Bronchial epithelial cell (primary cell): ENCODE measurements at regions not wholly inside any gene's neighbourhood (a gene's known extent, or its start where the extent isn't known, plus 50 kb on each side); places are given as distances from the start of the nearest gene placed in this dataset.
A peak's percentile ranks its signal among the peaks of the same experiment; 100 is the strongest.

Experiments
- DNase-seq: peaks from one replicate; pipeline ENCODE4 v3.0.0-alpha.2; 2010; ENCODE audit warnings: low read depth
- FAIRE-seq: peaks from 2 replicates; lab custom pipeline; 2011; peaks lifted over from hg19 to GRCh38; lab: Jason Lieb, UNC
- H3K27me3 ChIP-seq: 2 replicates; pipeline ENCODE4 v1.5.1; 2011; ENCODE audit warnings: low read length; ENCODE audit not compliant: control insufficient read depth, insufficient read depth
- H3K36me3 ChIP-seq: 2 replicates; pipeline ENCODE4 v1.5.1; 2011; ENCODE audit warnings: low read length; ENCODE audit not compliant: control insufficient read depth, insufficient read depth
- H3K4me3 ChIP-seq: 2 replicates; pipeline ENCODE4 v1.5.1; 2011; ENCODE audit warnings: mild to moderate bottlenecking, low read depth, low read length, control low read depth
- TF ChIP-seq, protein P1 (sequence below): IDR thresholded peaks from 2 replicates; pipeline ENCODE4 v1.5.1; 2011; ENCODE audit warnings: mild to moderate bottlenecking, moderate library complexity, low read length, control low read depth, inconsistent platforms; ENCODE audit not compliant: insufficient read depth, severe bottlenecking

DNA sequence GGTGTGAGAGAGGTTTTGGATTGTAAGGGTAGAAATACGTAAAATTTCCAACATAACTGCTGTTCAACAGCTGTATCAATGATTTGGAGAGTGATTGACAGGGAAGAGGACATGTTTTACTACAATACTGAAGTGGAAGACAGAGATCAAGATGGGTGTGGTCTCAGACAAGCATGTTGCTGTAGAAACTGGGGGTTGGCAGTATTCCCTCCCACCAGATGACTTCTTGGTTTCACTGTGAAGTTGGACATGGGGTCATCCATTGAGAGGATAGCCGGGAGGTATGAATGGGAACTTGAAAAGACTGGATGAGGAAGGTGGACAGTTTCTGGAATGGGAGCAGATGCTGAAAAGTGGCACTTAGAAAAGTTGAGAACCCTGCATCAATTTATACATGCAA, 95.3 kb upstream of the HDAC9 start:
- FAIRE-seq: peak; percentile 52
- TF ChIP-seq, protein P1, sequence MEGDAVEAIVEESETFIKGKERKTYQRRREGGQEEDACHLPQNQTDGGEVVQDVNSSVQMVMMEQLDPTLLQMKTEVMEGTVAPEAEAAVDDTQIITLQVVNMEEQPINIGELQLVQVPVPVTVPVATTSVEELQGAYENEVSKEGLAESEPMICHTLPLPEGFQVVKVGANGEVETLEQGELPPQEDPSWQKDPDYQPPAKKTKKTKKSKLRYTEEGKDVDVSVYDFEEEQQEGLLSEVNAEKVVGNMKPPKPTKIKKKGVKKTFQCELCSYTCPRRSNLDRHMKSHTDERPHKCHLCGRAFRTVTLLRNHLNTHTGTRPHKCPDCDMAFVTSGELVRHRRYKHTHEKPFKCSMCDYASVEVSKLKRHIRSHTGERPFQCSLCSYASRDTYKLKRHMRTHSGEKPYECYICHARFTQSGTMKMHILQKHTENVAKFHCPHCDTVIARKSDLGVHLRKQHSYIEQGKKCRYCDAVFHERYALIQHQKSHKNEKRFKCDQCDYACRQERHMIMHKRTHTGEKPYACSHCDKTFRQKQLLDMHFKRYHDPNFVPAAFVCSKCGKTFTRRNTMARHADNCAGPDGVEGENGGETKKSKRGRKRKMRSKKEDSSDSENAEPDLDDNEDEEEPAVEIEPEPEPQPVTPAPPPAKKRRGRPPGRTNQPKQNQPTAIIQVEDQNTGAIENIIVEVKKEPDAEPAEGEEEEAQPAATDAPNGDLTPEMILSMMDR: no peak
- H3K27me3 ChIP-seq: no peaks in the 10 kb centered on the region
- no peak overlapping the region for H3K4me3 ChIP-seq
- DNase-seq: no peak
- no peaks in the 10 kb centered on the region for H3K36me3 ChIP-seq

DNA sequence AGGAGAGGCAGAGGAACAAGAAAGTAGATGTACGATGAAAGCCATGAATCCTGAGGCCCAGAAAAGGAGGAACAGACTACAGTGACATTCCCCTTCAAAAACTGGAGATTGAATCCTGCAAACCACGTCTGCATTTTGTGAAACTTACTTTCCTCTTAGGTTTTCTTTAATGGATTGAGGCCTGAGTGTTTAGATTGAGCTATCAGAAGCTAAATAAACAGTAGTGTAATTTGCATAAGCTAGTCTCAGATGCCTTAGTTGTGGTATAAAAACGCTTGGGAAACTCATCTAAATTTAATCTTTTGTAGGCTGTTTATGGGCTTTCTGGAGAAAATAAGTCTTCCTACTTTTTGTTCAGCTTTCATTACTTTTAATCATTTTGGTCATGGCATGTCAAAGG, 94.8 kb upstream of the HDAC9 start:
- TF ChIP-seq, protein P1: no peak
- no peak for DNase-seq
- Histone ChIP-seq H3K4me3 (no peak overlapping the region), H3K36me3 (no peaks in the 10 kb centered on the region), H3K27me3 (no peaks in the 10 kb centered on the region)
- no peak for FAIRE-seq

DNA sequence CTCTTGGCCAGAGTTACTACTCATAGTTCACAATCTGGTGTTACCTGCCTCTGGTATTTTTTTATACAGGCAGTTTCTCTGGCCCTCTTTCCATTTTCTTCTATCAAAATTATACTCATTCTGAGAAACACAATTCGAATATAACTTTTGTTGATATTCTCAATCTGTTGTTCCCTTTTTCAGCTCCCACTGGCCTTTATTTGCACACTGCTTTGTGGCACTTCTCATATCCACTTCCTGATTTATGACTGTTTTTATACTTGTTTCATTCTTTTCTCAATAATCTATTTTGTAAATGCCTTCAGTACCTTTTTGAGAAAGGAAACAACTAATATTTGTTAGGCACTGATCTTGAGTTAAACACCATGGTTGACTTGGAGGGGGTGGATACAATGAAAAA, 93.8 kb upstream of the HDAC9 start:
- FAIRE-seq (no peak), DNase-seq (no peak)
- Histone ChIP-seq H3K4me3 (no peak overlapping the region), H3K36me3 (no peaks in the 10 kb centered on the region), H3K27me3 (no peaks in the 10 kb centered on the region)
- TF ChIP-seq, protein P1: no peak

DNA sequence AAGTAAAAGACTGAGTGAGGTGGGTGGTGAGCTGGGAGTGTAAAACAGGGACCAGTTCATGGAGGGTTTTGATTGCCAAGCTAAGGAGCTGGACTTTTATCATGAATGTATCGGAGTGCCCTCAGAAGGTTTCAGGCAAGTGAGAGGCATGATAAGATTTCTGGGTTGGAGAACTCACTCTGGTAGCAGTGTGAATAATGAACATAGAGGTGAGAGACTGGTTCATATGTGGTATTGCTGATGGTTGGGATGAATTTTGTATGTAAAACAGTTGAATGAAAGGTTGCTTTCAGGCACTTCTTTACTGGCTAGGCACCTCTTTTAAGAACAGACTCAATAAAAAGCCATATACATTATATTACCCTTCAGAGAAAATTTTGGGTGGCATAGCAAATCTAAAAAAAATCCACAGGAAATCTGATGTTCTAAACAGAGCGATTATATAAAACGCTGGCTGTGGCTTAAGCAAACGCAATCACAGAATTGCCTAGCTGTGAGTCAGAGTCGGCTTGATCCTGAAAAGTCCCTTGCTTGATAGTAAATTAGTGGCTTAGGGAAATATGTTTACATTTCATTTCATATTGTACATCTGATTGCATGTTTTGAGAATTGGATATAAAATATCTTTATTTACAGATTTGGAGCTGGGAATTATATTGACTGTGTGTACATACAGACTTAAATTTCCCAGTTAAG, 92.9 kb upstream of the HDAC9 start:
- DNase-seq: peak; percentile 51
- TF ChIP-seq, protein P1: no peak
- Histone ChIP-seq H3K36me3 (no peaks in the 10 kb centered on the region), H3K27me3 (no peaks in the 10 kb centered on the region), H3K4me3 (no peak overlapping the region)
- FAIRE-seq: no peak

DNA sequence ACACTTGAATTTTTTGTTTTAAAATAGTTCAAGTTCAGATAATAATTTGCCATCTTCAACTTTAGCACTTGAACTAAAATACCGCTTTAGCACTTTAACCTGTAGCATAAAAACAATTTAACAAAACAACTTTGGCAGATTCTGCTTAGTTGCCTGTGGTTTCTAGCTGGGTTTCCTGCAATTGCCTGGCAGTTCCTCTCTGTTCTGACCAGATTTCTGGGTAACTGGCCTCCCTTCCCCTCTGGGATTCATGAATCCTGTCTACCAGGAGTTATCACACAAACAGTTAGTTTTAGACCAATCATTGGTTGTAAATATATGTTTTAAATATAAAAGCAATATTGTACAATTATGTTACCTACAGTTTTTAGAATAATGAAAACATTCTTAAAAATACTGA, 89.8 kb upstream of the HDAC9 start:
- TF ChIP-seq, protein P1: no peak
- DNase-seq (no peak), FAIRE-seq (no peak)
- H3K27me3 ChIP-seq: no peaks in the 10 kb centered on the region
- H3K36me3 ChIP-seq: no peaks in the 10 kb centered on the region
- no peak overlapping the region for H3K4me3 ChIP-seq

DNA sequence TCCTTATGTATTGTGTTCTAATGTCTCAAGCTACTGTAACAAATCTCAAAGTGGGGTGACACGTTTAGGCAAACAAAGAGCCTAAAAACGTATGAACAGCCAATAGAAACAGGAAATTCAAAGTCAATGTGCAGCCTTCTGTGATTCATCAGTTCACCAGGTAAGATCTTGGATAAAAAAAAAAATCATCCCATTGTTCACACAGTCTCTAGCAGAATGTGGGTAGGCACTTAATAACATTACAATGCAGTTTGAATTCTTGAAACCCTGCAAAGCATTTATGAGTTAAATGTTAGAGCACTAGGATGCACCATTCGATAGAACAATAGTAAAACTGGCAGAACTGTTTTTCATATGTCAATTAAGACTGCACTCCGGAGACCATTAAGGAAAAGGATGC, 88.2 kb upstream of the HDAC9 start:
- DNase-seq (peak; percentile 63), FAIRE-seq (no peak)
- Histone ChIP-seq H3K27me3 (no peaks in the 10 kb centered on the region), H3K4me3 (no peak overlapping the region), H3K36me3 (no peaks in the 10 kb centered on the region)
- TF ChIP-seq, protein P1: no peak
